ENCODE measurements at regions not wholly inside any gene's neighbourhood (a gene's known extent, or its start where the extent isn't known, plus 50 kb on each side); places are given as distances from the start of the nearest gene placed in this dataset.
"Not testable (repeated sequence)": the region's sequence is repeated elsewhere in the genome, so short reads cannot be mapped to it uniquely, and the experiment has no call there.

DNA sequence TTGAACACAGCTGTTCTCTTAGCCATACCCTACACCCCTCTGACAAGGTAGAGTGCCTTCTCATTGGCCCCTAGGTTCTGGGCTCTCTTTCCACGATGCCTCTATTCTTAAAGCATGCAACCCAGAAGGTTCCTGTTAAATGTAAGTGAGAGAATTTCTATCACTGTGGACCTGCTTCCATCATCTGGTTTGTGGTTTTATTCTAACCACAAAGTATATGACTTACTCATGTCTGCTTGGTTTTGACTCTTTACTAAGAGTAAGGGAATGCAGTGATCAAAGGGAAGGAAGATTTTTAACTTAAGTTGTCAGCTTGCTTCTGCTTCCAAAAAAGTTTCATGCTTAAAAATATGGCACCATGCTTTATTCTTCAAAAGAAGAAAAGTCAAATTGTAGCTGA, 80.2 kb downstream of the ANKEF1 start:
- H3K9me3 Mint-ChIP-seq = no peaks in the 10 kb centered on the region
- no peak for DNase-seq
- H3K27me3 Mint-ChIP-seq (ENCODE audit: low read depth, poor library complexity) = no peaks in the 10 kb centered on the region
- TF ChIP-seq, protein P1, sequence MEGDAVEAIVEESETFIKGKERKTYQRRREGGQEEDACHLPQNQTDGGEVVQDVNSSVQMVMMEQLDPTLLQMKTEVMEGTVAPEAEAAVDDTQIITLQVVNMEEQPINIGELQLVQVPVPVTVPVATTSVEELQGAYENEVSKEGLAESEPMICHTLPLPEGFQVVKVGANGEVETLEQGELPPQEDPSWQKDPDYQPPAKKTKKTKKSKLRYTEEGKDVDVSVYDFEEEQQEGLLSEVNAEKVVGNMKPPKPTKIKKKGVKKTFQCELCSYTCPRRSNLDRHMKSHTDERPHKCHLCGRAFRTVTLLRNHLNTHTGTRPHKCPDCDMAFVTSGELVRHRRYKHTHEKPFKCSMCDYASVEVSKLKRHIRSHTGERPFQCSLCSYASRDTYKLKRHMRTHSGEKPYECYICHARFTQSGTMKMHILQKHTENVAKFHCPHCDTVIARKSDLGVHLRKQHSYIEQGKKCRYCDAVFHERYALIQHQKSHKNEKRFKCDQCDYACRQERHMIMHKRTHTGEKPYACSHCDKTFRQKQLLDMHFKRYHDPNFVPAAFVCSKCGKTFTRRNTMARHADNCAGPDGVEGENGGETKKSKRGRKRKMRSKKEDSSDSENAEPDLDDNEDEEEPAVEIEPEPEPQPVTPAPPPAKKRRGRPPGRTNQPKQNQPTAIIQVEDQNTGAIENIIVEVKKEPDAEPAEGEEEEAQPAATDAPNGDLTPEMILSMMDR (IDR thresholded peaks at IDR 0.05) = no peak
- H3K4me1 Mint-ChIP-seq = peaks cover 15% of the 10 kb centered on the region
- no peak overlapping the region for H3K4me3 Mint-ChIP-seq
- no peak overlapping the region for H3K27ac Mint-ChIP-seq
- H3K36me3 Mint-ChIP-seq (ENCODE audit: low read depth) = no peaks in the 10 kb centered on the region

GRCh38 chr20:10119336-10119735, 84.5 kb downstream of the ANKEF1 start:
- H3K27ac Mint-ChIP-seq = no peak overlapping the region
- no peaks in the 10 kb centered on the region for H3K4me1 Mint-ChIP-seq
- no peak for DNase-seq
- no peaks in the 10 kb centered on the region for H3K27me3 Mint-ChIP-seq (ENCODE audit: low read depth, poor library complexity)
- no peaks in the 10 kb centered on the region for H3K36me3 Mint-ChIP-seq (ENCODE audit: low read depth)
- no peak overlapping the region for H3K4me3 Mint-ChIP-seq
- TF ChIP-seq, protein P1 (IDR thresholded peaks at IDR 0.05) = no peak
- H3K9me3 Mint-ChIP-seq = peaks cover 17% of the 10 kb centered on the region

- not testable (repeated sequence) for H3K4me1 Mint-ChIP-seq; DNase-seq; H3K27me3 Mint-ChIP-seq (ENCODE audit: low read depth, poor library complexity)
Observed at GRCh38 chr20:10124883-10125282, 90.1 kb downstream of the ANKEF1 start.

GRCh38 chr20:10125757-10126156, 91.0 kb downstream of the ANKEF1 start:
- H3K4me3 Mint-ChIP-seq = no peak overlapping the region
- H3K9me3 Mint-ChIP-seq = peaks cover 35% of the 10 kb centered on the region
- no peak for DNase-seq
- H3K27me3 Mint-ChIP-seq (ENCODE audit: low read depth, poor library complexity) = no peaks in the 10 kb centered on the region
- H3K4me1 Mint-ChIP-seq = no peaks in the 10 kb centered on the region
- peaks cover 6% of the 10 kb centered on the region for H3K36me3 Mint-ChIP-seq (ENCODE audit: low read depth)
- TF ChIP-seq, protein P1 (IDR thresholded peaks at IDR 0.05) = no peak
- no peak overlapping the region for H3K27ac Mint-ChIP-seq

More at GRCh38 chr20:10124883-10125282, 90.1 kb downstream of the ANKEF1 start:
- not testable (repeated sequence) for H3K27ac Mint-ChIP-seq; H3K36me3 Mint-ChIP-seq (ENCODE audit: low read depth); H3K4me3 Mint-ChIP-seq
- H3K9me3 Mint-ChIP-seq = peaks cover 35% of the 10 kb centered on the region

GRCh38 chr20:10129749-10130148, 88.9 kb upstream of the SNAP25 start:
- H3K4me3 Mint-ChIP-seq = no peak overlapping the region
- H3K9me3 Mint-ChIP-seq = peaks cover 14% of the 10 kb centered on the region
- H3K27me3 Mint-ChIP-seq (ENCODE audit: low read depth, poor library complexity) = no peaks in the 10 kb centered on the region
- DNase-seq = no peak
- peaks cover 3% of the 10 kb centered on the region for H3K36me3 Mint-ChIP-seq (ENCODE audit: low read depth)
- H3K27ac Mint-ChIP-seq = no peak overlapping the region
- TF ChIP-seq, protein P1 (IDR thresholded peaks at IDR 0.05) = no peak
- peaks cover 12% of the 10 kb centered on the region for H3K4me1 Mint-ChIP-seq

GRCh38 chr20:10131732-10132345, 86.8 kb upstream of the SNAP25 start:
- H3K36me3 Mint-ChIP-seq (ENCODE audit: low read depth) = no peaks in the 10 kb centered on the region
- H3K27ac Mint-ChIP-seq = no peak overlapping the region
- H3K27me3 Mint-ChIP-seq (ENCODE audit: low read depth, poor library complexity) = peaks cover 4% of the 10 kb centered on the region
- TF ChIP-seq, protein P1 (IDR thresholded peaks at IDR 0.05) = no peak
- H3K4me1 Mint-ChIP-seq = peaks cover 12% of the 10 kb centered on the region
- DNase-seq = peak; percentile 8
- H3K9me3 Mint-ChIP-seq = no peaks in the 10 kb centered on the region
- H3K4me3 Mint-ChIP-seq = no peak overlapping the region
